ENCODE measurements at regions not wholly inside any gene's neighbourhood (a gene's known extent, or its start where the extent isn't known, plus 50 kb on each side); places are given as distances from the start of the nearest gene placed in this dataset.

DNA sequence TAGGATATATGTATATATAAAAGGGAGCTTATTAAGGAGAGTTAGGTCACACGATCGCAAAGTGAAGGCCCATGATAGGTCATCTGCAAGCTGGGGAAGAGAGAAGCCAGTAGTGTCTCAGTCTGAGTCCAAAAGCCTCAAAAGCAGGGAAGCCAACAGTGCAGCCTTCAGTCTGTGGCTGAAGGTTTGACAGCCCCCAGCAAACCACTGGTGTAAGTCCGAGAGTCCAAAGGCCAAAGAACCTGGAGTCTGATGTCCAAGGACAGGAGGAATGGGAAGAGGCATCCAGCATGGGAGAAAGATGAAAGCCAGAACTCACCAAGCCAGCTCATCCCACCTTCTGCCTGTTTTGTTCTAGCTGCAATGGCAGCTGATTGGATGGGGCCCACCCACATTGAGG, 88.9 kb upstream of the TBX20 start:
- DNase-seq (no peak), ATAC-seq (ENCODE audit: low read depth) (no peak)
- ChIA-PET POLR2A (ENCODE audit: unreplicated experiment) (no interaction called here), CTCF (no interaction called here)
- H2AK9ac ChIP-seq (replicated peaks; ENCODE audit: low read depth, low read length, poor library complexity): no peak overlapping the region
- in situ Hi-C loops (cut with MboI; ENCODE audit: low sequenced_read_pairs): no loop called here
- no peak overlapping the region for H2BK5ac ChIP-seq (ENCODE audit: low read depth, low read length, poor library complexity, severe bottlenecking)
- no peaks in the 10 kb centered on the region for H3K27me3 ChIP-seq (ENCODE audit: control insufficient read depth, insufficient read depth, low read length)
- no peak overlapping the region for H4K91ac ChIP-seq (ENCODE audit: insufficient read depth, low read depth, low read length)
- no peaks in the 10 kb centered on the region for H4K20me1 ChIP-seq (ENCODE audit: insufficient read depth, low read length)
- dilution Hi-C loops (cut with HindIII; ENCODE audit: low sequenced_read_pairs, unreplicated experiment): no loop called here
- no peak overlapping the region for H2AFZ ChIP-seq (replicated peaks; ENCODE audit: low read length, poor library complexity)
- H2BK120ac ChIP-seq (ENCODE audit: low read depth, low read length): no peak overlapping the region
- no peaks in the 10 kb centered on the region for H3K9me3 ChIP-seq (ENCODE audit: control insufficient read depth, insufficient read depth, low read length)
- WGBS, 2 experiments (ENCODE audit: extremely low coverage in 2 of 2, insufficient read length in 1 of 2): 78% methylated on average over 3 of the region's 3 CpGs; no CpG with 5 or more reads in 1 of the 2 experiments
- no peak overlapping the region for H3K56ac ChIP-seq (ENCODE audit: extremely low read depth, insufficient read depth, low read length)
- H3K14ac ChIP-seq (replicated peaks; ENCODE audit: low read depth, low read length): no peak overlapping the region
- H3K79me1 ChIP-seq (ENCODE audit: low read depth in 1 of 2, low read length in 2 of 2): no peaks in the 10 kb centered on the region
- no peak overlapping the region for H3K4me3 ChIP-seq (ENCODE audit: insufficient read depth, low read depth, low read length)
- BruUV-seq (replicated peaks): no TSS peak
- H3K4me2 ChIP-seq (ENCODE audit: low read depth, low read length): no peak overlapping the region
- no peak overlapping the region for H2BK15ac ChIP-seq (ENCODE audit: low read depth, low read length)
- intact Hi-C loops (cut with micrococcal nuclease): no loop called here
- no peaks in the 10 kb centered on the region for H3K4me1 ChIP-seq (ENCODE audit: control insufficient read depth, insufficient read depth, low read length)
- no peak overlapping the region for H4K5ac ChIP-seq (ENCODE audit: low read depth, low read length)
- no peaks in the 10 kb centered on the region for H3K9me1 ChIP-seq (ENCODE audit: insufficient read depth, low read length)
- H3K36me3 ChIP-seq (ENCODE audit: control insufficient read depth, insufficient read depth, low read length): no peaks in the 10 kb centered on the region
- no peak overlapping the region for H3K27ac ChIP-seq (ENCODE audit: insufficient read depth, low read length)
- TF ChIP-seq FOS (IDR thresholded peaks at IDR 0.05; ENCODE audit: low read depth, low read length) (no peak), RAD21 (IDR thresholded peaks at IDR 0.05; ENCODE audit: low read length) (no peak), MAZ (IDR thresholded peaks at IDR 0.05; ENCODE audit: borderline replicate concordance, low read depth, low read length) (no peak), CEBPB (IDR thresholded peaks at IDR 0.05; ENCODE audit: low read depth, low read length) (no peak), CHD1 (IDR thresholded peaks at IDR 0.05; ENCODE audit: low read depth, low read length) (no peak), RCOR1 (IDR thresholded peaks at IDR 0.05; ENCODE audit: insufficient replicate concordance, low read length) (no peak), NFE2L2 (IDR thresholded peaks at IDR 0.05; ENCODE audit: low read depth, low read length) (no peak), BHLHE40 (IDR thresholded peaks at IDR 0.05; ENCODE audit: low read depth, low read length) (no peak), SMC3 (IDR thresholded peaks at IDR 0.05; ENCODE audit: low read depth, low read length) (no peak), MAFK (IDR thresholded peaks at IDR 0.05; ENCODE audit: low read depth, low read length) (no peak), MXI1 (IDR thresholded peaks at IDR 0.05; ENCODE audit: borderline replicate concordance, low read depth, low read length) (no peak), POLR2A (IDR thresholded peaks at IDR 0.05; ENCODE audit: low read depth, low read length) (no peak), RFX5 (IDR thresholded peaks at IDR 0.05; ENCODE audit: low read depth, low read length) (no peak)
- TF ChIP-seq, protein P1, sequence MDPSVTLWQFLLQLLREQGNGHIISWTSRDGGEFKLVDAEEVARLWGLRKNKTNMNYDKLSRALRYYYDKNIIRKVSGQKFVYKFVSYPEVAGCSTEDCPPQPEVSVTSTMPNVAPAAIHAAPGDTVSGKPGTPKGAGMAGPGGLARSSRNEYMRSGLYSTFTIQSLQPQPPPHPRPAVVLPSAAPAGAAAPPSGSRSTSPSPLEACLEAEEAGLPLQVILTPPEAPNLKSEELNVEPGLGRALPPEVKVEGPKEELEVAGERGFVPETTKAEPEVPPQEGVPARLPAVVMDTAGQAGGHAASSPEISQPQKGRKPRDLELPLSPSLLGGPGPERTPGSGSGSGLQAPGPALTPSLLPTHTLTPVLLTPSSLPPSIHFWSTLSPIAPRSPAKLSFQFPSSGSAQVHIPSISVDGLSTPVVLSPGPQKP (IDR thresholded peaks at IDR 0.05; ENCODE audit: borderline replicate concordance, low read depth, low read length): no peak
- TF ChIP-seq, protein P2, sequence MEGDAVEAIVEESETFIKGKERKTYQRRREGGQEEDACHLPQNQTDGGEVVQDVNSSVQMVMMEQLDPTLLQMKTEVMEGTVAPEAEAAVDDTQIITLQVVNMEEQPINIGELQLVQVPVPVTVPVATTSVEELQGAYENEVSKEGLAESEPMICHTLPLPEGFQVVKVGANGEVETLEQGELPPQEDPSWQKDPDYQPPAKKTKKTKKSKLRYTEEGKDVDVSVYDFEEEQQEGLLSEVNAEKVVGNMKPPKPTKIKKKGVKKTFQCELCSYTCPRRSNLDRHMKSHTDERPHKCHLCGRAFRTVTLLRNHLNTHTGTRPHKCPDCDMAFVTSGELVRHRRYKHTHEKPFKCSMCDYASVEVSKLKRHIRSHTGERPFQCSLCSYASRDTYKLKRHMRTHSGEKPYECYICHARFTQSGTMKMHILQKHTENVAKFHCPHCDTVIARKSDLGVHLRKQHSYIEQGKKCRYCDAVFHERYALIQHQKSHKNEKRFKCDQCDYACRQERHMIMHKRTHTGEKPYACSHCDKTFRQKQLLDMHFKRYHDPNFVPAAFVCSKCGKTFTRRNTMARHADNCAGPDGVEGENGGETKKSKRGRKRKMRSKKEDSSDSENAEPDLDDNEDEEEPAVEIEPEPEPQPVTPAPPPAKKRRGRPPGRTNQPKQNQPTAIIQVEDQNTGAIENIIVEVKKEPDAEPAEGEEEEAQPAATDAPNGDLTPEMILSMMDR (conservative IDR thresholded peaks at IDR 0.05; ENCODE audit: low read depth, low read length): no peak
- TF ChIP-seq, protein P3, sequence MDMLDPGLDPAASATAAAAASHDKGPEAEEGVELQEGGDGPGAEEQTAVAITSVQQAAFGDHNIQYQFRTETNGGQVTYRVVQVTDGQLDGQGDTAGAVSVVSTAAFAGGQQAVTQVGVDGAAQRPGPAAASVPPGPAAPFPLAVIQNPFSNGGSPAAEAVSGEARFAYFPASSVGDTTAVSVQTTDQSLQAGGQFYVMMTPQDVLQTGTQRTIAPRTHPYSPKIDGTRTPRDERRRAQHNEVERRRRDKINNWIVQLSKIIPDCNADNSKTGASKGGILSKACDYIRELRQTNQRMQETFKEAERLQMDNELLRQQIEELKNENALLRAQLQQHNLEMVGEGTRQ (IDR thresholded peaks at IDR 0.05; ENCODE audit: low read depth, low read length): no peak
- H2AK5ac ChIP-seq (ENCODE audit: low read depth, low read length): no peak overlapping the region
- H3K23ac ChIP-seq (ENCODE audit: low read depth, low read length): no peak overlapping the region
- no peak overlapping the region for H3K9ac ChIP-seq (ENCODE audit: low read depth, low read length)
- no peak overlapping the region for H2BK20ac ChIP-seq (ENCODE audit: low read depth, low read length)
- no peak overlapping the region for H3K4ac ChIP-seq (ENCODE audit: low read depth, low read length)
- H4K8ac ChIP-seq (ENCODE audit: low read depth in 2 of 2, low read length in 2 of 2): no peak overlapping the region
- H3K18ac ChIP-seq (ENCODE audit: low read depth, low read length): no peak overlapping the region

All from IMR-90 (cell line).